ENCODE measurements at regions not wholly inside any gene's neighbourhood (a gene's known extent, or its start where the extent isn't known, plus 50 kb on each side); places are given as distances from the start of the nearest gene placed in this dataset.

GRCh38 chr1:47672622-47673021, 234.8 kb downstream of the FOXD2 start:
- no peak for DNase-seq

DNA sequence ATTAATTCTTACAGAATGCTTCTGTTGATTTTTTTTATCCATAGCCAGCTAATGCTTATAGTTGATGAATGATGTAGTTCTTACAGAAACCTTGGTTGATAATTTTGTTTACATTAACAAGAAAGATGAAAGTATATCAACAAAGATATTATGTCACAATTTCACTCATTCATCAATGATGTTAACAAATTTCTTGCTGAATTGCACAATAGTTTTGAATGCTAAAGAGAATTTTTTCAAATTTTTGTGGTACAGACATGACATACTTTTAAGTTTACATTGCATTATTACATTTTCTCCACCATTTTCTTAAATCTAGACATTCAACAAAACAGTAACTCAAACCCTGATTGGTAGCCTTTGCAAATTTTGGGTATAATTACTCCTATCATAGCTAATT, 236.3 kb downstream of the FOXD2 start:
- no peak for DNase-seq

GRCh38 chr1:47675047-47675675, 237.3 kb downstream of the FOXD2 start:
- DNase-seq, result no peak

GRCh38 chr1:47675721-47676120, 237.9 kb downstream of the FOXD2 start:
- DNase-seq, result no peak

- DNase-seq, result no peak
These were observed 238.6 kb downstream of the FOXD2 start for GRCh38 chr1:47676311-47677054.

GRCh38 chr1:47677241-47677940, 239.5 kb downstream of the FOXD2 start:
- no peak for DNase-seq

DNA sequence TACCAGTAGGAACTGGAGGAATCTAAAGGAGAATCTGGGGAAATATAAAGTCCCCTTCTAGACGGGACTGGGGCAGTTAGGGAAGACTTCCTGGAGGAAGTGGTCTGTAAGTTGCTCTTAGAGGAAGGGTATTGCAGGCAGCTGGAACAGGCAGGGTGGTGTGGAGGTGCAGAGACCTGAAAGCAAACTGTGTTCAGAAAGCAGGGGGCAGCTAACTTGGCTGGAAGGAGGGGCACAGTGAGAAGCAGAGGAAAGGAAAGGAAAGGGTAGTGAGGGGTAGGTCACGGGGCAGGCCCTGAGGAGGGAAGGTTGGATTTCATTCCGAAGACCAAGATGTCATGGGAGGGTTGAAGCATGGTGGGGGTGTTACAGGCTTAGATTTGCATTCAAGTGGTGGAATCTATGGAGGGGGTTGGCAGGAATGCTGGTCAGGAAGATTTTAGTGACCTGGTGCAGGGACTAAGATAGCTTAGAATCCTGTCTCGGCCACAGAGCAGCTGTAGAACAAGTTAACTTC, 240.7 kb downstream of the FOXD2 start:
- no peak for DNase-seq

- DNase-seq, result no peak
These were observed 241.5 kb downstream of the FOXD2 start for GRCh38 chr1:47679301-47679791.

- no peak for DNase-seq
These were observed 242.0 kb downstream of the FOXD2 start for GRCh38 chr1:47679826-47680225.

- DNase-seq, result no peak
These were observed 243.1 kb downstream of the FOXD2 start for GRCh38 chr1:47680815-47681475.

GRCh38 chr1:47681735-47682134, 243.9 kb downstream of the FOXD2 start:
- DNase-seq, result no peak

DNA sequence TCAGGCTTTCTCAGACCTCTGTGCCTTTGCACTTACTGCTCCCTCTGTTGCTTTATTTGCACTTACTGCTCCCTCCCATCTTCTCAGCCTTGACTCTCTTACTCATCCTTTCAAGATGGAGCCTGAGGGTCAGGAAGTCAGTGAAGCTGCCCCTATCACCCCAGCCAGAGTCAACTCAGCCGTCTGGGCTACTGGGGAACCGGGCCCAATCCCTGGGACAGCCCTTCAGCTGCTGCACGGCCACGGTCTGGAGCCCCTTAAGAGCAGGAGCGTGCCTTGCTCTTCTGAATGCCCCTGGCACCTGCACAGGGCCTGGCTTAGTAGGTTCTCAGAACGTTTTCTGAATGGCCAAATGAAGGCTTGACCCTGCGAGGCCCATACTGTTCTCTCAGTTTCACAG, 244.4 kb downstream of the FOXD2 start:
- no peak for DNase-seq

GRCh38 chr1:47682786-47683350, 245.0 kb downstream of the FOXD2 start:
- no peak for DNase-seq

GRCh38 chr1:47683401-47683800, 245.6 kb downstream of the FOXD2 start:
- DNase-seq, result no peak

- no peak for DNase-seq
These were observed 246.7 kb downstream of the FOXD2 start for GRCh38 chr1:47684518-47684917.

DNA sequence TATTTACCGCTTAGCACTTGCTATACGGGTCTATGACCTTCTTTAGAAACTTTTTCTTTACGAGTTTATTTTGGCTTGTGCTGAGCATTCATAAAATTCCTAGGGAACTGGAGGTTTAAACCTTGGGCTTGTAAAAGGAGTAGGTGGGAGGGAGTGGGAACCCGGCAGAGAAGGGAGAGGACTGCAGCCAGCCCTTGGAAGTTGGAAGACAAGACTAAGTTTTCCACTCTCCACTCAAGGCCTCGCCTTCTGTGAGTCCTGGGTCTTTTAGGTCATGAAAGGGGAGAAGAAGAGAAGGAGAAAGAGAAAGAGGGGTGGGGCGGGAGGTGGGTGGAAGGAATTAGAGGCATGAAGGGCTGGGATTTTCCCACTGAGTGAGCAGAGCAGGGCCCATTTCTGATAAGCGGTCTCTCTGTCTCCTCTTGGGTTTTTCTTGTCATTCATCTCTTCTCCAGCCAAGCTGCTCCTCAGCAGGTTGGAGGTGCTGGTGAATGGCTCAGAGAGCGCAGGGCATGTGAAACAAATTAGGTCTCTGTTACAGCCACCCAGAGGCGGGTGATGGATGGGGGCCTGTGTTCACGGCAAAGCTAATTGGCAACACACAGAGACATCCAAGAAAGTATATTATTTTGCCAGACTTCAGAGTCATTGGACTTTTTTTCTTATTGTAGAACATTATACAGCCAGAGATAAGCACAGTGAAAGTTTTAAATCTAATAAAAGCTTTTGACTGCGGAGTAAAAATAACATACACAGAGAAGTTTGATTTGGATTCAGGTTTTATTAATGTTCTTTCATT, 247.3 kb downstream of the FOXD2 start:
- DNase-seq, result no peak

- no peak for DNase-seq
These were observed 247.9 kb downstream of the FOXD2 start for GRCh38 chr1:47685763-47686066.

DNA sequence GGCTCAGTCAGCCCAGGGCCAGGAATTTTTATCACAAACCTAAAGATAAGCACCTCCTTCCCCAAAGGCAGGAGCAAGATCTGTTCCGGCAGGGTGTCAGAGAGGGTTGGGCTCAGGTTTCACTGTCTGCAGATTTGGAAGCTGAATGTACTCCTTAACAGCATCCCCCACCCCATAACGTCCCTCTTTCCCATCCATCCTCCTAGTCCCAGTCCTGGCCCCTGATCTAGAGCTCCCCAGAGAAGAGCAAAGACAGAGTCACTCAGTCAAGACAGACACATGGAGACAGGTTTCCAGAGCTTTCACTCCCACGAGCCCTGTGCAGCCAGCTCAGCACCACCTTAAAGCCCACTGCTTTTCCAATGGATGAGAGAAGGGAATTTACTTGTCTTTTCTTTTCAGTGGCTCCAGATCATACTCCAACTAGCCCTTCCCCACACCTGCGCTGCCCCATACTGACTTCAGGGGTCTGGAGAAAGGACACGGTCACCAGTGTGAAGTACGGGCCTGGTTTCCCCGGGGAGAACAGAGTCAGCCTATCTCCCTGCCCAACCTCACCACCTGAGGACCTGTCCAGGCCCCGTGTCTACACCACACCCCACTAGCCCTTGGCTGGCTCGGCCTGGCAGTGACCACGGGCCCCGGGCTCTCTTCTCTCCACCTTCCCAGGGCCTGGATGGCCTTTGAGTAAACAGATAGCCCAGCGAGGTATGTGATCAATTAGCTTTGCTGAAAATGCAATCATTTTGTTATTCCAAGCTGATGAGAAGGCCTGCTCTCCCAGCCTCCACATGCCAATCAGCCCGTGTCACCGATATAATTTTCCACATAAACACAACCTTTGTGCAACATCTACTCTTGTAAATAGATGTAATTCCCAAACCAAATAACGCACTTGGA, 249.1 kb downstream of the FOXD2 start:
- DNase-seq, result no peak

DNA sequence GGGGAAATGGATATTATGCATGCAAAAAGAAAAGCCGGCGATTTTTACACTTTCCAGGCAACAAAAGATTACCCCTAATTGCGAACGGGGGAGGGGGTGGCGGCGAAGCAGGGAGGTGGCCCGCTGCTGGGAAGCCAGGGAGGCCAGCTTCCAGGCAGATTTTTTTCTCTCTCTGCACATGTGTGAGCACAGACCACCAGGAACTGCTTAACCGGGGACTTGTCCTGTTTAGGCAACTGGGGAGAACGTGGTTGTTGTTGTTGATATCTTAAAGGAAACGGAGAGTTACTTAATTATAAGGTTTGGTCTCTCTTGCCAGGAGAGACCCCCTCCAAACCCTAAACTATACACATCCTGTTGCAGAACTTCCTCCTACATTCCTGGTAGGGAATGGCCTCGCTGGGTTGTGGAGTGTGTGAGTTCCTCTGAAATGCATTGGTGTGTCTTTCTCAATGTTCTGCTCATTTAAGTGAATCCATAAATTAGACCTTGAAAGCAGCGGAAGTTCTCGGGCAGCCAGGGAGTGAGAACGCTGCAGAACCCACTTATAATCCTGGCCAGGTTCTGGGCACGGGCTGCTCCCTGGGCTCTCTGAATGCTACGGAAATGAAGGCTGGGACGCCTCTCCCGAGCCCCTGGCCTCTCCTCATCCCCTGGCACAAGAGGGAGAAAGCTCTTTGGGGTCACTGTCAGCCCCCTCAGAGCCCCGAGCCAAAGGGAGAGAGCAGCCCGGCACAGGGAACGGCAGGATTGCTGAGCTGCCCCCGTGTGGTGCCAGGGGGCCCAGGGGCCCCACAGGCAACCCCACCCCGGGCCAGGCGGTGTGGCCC, 250.0 kb downstream of the FOXD2 start:
- DNase-seq, result no peak

Measured in CD4-positive, alpha-beta T cell treated with Interleukin-6 for 4 hours (primary cell).